ENCODE measurements at regions not wholly inside any gene's neighbourhood (a gene's known extent, or its start where the extent isn't known, plus 50 kb on each side); places are given as distances from the start of the nearest gene placed in this dataset.
A peak's percentile ranks its signal among the peaks of the same experiment; 100 is the strongest.

GRCh38 chr15:97143592-97144376 lies 813.3 kb downstream of the NR2F2 start:
- Histone ChIP-seq H3K27me3 (ENCODE audit: control insufficient read depth, insufficient read depth, low read length) (no peaks in the 10 kb centered on the region), H3K4me3 (ENCODE audit: insufficient read depth, low read depth, low read length) (no peak overlapping the region), H3K36me3 (replicated peaks; ENCODE audit: control insufficient read depth, insufficient read depth, low read length) (no peaks in the 10 kb centered on the region)
- no peak for DNase-seq

DNA sequence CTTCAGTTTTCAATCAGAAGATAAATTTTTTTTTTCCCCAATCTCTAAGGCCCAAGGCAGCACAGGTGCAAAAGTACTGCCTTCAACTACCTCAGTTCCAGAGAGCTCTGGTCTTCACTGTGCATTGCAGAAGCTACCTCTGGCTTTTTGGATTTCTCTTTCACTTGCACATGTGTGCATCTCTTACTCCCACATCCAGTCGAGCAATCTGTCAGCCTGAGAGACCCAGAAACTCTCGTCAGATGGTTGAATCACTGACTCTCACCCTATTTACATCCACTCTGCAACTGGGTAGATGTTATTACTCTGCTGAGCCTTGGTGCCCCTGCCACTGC lies 813.8 kb downstream of the NR2F2 start:
- Histone ChIP-seq H3K27me3 (ENCODE audit: control insufficient read depth, insufficient read depth, low read length) (no peaks in the 10 kb centered on the region), H3K4me3 (ENCODE audit: insufficient read depth, low read depth, low read length) (no peak overlapping the region), H3K36me3 (replicated peaks; ENCODE audit: control insufficient read depth, insufficient read depth, low read length) (no peaks in the 10 kb centered on the region)
- no peak for DNase-seq

GRCh38 chr15:97146929-97147870 lies 813.3 kb upstream of the ARRDC4 start:
- Histone ChIP-seq H3K4me3 (ENCODE audit: insufficient read depth, low read depth, low read length) (no peak overlapping the region), H3K36me3 (replicated peaks; ENCODE audit: control insufficient read depth, insufficient read depth, low read length) (no peaks in the 10 kb centered on the region), H3K27me3 (ENCODE audit: control insufficient read depth, insufficient read depth, low read length) (no peaks in the 10 kb centered on the region)
- no peak for DNase-seq

DNA sequence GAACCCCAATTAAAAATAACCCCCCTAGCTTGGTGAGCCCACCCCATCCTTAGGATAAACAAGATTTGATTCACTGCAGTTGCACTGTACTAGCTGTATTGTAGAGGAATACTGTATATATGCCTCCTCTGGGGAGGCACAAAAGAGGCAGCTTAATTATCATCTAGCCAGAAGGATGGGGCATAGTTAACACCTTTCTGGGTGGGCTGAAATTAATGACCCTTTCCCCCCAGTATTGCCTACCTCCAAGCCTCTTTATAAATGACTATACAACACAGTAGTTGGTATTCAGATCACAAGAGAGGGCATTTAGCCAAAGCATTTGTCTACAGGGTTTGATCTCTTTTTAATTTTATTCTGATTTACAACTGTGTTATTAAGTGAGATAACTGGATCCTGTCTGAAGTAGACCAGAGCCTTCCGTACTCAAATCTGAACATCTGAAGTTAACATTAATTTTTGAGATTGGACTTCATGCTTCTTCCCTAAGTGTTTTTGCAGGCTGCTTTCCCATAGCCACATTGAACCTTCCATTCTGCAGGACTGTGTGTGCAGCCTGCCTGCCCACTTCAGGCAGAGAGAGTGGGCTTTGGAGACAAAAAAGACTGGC lies 807.0 kb upstream of the ARRDC4 start:
- H3K36me3 ChIP-seq (replicated peaks; ENCODE audit: control insufficient read depth, insufficient read depth, low read length), result no peaks in the 10 kb centered on the region
- no peak overlapping the region for H3K4me3 ChIP-seq (ENCODE audit: insufficient read depth, low read depth, low read length)
- no peak for DNase-seq
- H3K27me3 ChIP-seq (ENCODE audit: control insufficient read depth, insufficient read depth, low read length), result no peaks in the 10 kb centered on the region

DNA sequence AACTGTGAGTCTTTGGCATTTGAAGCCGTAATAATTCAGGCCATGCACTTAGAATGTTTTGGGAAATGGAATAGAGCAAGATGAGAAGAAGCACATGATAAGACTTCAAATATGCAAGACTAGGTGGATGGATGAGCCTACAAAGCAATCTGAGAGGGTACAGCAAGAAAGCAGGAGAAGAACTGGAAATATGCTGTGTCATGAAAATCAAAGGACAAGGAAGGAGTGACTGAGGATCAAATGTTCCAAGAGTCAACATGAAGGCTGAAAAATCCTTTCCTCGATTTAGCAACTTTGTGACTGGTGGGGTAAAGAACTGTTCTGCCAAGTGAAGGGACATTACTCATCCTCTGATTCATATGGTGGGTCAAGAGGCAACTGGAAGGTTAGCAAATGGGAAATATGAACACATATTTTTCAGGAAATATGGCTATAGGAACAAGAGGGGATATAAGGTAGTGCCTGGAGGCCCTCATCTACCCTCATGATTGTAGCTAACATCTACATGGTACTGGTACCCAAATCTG lies 803.7 kb upstream of the ARRDC4 start:
- Histone ChIP-seq H3K4me3 (ENCODE audit: insufficient read depth, low read depth, low read length) (no peak overlapping the region), H3K27me3 (ENCODE audit: control insufficient read depth, insufficient read depth, low read length) (no peaks in the 10 kb centered on the region), H3K36me3 (replicated peaks; ENCODE audit: control insufficient read depth, insufficient read depth, low read length) (no peaks in the 10 kb centered on the region)
- DNase-seq, result no peak

DNA sequence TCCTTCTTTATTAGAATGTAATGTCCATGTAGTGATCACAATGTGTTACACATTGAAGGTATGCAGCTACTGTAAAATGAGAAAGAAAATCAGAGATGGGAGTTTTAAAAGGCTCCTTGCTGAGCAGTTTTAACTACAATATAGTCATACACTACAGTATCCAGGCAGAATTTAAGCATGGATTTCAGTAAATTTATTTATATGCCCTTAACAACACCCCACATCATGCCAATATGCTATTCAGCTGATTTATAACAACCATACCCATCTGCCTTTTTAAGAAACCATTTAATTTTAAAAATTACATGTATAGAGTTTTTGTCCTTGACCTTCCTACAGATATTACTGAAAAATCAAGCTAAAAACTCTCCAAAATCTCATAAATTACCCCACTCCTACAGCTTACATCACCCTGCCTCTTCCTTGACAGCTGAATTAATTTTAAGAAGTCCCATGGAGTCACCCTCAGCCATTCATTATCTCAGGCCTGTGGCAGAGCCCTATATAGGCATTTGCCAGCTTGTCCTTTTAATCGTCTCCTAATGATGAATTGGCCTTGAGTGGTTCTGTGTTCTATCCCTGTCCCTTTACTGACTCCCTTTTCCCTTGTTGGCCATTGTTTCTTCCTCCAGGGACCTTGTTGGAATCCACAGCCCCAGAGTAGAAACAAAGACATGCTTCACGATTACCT lies 797.6 kb upstream of the ARRDC4 start:
- Histone ChIP-seq H3K36me3 (replicated peaks; ENCODE audit: control insufficient read depth, insufficient read depth, low read length) (no peaks in the 10 kb centered on the region), H3K27me3 (ENCODE audit: control insufficient read depth, insufficient read depth, low read length) (no peaks in the 10 kb centered on the region), H3K4me3 (ENCODE audit: insufficient read depth, low read depth, low read length) (no peak overlapping the region)
- no peak for DNase-seq

DNA sequence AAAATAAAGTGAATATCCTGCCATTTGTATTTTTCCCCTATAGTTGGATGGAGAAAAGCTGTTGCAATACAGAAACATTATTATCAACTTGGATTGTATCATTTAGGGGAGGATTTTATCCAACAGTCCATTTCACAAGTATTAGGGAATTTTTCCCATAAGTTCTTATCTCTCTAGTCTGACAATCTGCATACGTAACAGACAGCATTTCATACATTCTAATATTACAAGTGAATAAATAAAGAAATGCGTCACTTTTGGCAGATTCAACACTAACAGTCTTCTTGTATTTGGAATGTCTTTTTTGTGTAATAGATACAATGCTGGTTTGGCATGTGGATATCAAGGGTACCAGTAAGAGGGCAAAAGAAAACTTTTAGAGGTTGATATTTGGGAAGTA lies 795.3 kb upstream of the ARRDC4 start:
- DNase-seq, result no peak
- Histone ChIP-seq H3K27me3 (ENCODE audit: control insufficient read depth, insufficient read depth, low read length) (no peaks in the 10 kb centered on the region), H3K36me3 (replicated peaks; ENCODE audit: control insufficient read depth, insufficient read depth, low read length) (no peaks in the 10 kb centered on the region), H3K4me3 (ENCODE audit: insufficient read depth, low read depth, low read length) (no peak overlapping the region)

DNA sequence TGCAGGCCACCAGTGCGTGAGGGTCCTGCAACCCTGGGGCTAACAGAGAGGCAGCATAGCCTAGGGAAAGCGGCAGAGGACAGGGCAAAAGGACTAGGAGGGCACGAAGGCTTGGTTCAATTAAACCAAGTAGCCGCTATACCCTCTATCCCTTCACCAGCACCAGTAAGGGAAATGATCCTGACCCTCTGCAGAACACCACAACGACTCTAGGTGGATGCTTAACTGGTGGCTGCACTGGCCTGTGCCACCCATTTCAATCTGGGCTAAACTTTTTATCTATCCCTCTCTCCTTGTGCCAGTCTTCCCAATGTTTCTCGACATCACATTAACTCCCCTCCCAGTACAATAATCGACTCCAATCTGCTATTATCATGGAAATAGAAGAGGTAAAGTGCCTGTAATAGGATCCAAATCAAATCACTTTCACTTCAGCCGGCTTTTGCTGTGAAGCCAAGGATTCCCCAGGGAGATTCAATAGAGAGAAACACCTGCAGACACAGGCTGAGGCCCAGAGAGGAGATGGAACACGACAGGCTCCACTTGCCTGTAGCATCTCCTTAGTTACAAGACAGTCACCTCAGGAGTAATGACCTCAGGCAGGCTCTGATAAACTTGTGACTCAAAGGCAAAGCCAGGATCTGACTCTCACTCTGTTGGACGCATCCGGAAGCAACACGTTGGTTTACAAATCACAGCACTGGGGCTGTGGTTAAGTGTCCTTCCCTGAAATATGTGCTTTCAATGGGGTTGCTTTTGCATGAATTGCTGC lies 791.6 kb upstream of the ARRDC4 start:
- Histone ChIP-seq H3K4me3 (ENCODE audit: insufficient read depth, low read depth, low read length) (no peak overlapping the region), H3K27me3 (ENCODE audit: control insufficient read depth, insufficient read depth, low read length) (no peaks in the 10 kb centered on the region), H3K36me3 (replicated peaks; ENCODE audit: control insufficient read depth, insufficient read depth, low read length) (no peaks in the 10 kb centered on the region)
- no peak for DNase-seq

DNA sequence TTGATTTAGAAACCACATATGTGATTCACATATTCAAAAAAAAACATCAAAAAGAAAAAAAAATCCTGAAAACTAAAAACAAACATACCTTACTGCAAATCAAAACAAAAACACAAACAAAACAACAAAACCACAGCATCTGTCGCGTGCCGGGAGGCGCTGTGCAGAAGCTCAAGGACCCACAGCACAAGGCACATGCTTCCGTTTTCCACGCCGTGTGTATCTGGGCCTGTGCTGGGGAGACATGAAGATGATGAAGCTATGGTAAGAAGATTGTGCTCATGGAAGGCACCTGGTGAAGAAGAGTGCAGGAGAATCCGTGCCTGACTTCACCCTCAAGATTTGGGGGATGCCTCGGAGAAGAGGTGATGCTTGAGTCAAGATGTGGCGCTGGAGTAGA lies 788.9 kb upstream of the ARRDC4 start:
- no peaks in the 10 kb centered on the region for H3K36me3 ChIP-seq (replicated peaks; ENCODE audit: control insufficient read depth, insufficient read depth, low read length)
- H3K4me3 ChIP-seq (ENCODE audit: insufficient read depth, low read depth, low read length), result no peak overlapping the region
- no peaks in the 10 kb centered on the region for H3K27me3 ChIP-seq (ENCODE audit: control insufficient read depth, insufficient read depth, low read length)
- DNase-seq, result no peak

GRCh38 chr15:97174886-97175540 lies 785.5 kb upstream of the ARRDC4 start:
- Histone ChIP-seq H3K36me3 (replicated peaks; ENCODE audit: control insufficient read depth, insufficient read depth, low read length) (no peaks in the 10 kb centered on the region), H3K27me3 (ENCODE audit: control insufficient read depth, insufficient read depth, low read length) (no peaks in the 10 kb centered on the region), H3K4me3 (ENCODE audit: insufficient read depth, low read depth, low read length) (no peak overlapping the region)
- DNase-seq, result no peak

DNA sequence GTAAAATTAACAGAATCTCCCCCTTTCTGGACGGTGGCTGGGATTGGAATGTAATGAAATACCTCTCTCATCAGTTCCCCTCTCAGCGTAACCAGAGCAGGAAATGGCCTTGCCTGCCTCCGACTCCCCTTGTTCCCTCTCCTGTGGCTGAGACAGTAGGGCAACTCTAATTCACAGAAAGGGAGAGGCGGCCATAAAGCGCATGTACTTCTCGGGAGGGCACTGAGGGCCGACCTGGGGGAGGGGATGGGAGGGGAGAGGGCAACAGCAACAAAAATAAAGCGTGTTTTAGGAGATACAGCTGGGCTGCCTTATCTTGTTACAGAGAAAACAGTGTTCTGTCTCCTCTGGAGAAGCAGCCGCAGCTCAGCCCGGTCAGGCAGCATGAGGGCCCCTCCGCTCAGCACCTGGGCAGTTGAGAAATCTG lies 783.3 kb upstream of the ARRDC4 start:
- Histone ChIP-seq H3K27me3 (ENCODE audit: control insufficient read depth, insufficient read depth, low read length) (no peaks in the 10 kb centered on the region), H3K36me3 (replicated peaks; ENCODE audit: control insufficient read depth, insufficient read depth, low read length) (no peaks in the 10 kb centered on the region), H3K4me3 (ENCODE audit: insufficient read depth, low read depth, low read length) (no peak overlapping the region)
- DNase-seq, result peak; percentile 24

DNA sequence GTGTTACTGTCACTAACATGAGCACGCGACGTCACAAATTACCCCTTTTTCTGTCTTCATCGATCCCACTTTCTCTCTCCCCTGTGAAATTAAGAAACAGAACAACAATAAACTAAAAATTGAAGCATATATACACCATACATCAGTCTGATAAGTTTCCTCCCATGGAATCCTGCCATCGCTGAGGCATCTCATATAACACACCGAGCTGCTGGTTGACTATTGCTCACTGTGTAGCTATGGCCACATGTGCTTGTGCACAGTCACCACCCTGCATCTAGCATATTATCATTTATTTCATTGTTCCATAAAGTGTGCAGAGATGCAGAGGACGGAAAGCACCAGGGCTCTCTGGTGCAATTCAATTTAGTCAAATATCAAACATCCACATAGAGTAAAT lies 777.9 kb upstream of the ARRDC4 start:
- Histone ChIP-seq H3K36me3 (replicated peaks; ENCODE audit: control insufficient read depth, insufficient read depth, low read length) (no peaks in the 10 kb centered on the region), H3K27me3 (ENCODE audit: control insufficient read depth, insufficient read depth, low read length) (no peaks in the 10 kb centered on the region), H3K4me3 (ENCODE audit: insufficient read depth, low read depth, low read length) (no peak overlapping the region)
- no peak for DNase-seq

GRCh38 chr15:97189162-97189780 lies 771.2 kb upstream of the ARRDC4 start:
- Histone ChIP-seq H3K4me3 (ENCODE audit: insufficient read depth, low read depth, low read length) (no peak overlapping the region), H3K27me3 (ENCODE audit: control insufficient read depth, insufficient read depth, low read length) (no peaks in the 10 kb centered on the region), H3K36me3 (replicated peaks; ENCODE audit: control insufficient read depth, insufficient read depth, low read length) (no peaks in the 10 kb centered on the region)
- DNase-seq, result no peak

All from H7 (cell line).